Mesendoderm (in vitro differentiated cells): ENCODE measurements at regions not wholly inside any gene's neighbourhood (a gene's known extent, or its start where the extent isn't known, plus 50 kb on each side); places are given as distances from the start of the nearest gene placed in this dataset.

ENCODE experiments used
- DNase-seq: peaks from one replicate; pipeline ENCODE4 v3.0.0; 2013
- H2AK5ac ChIP-seq: 2 replicates; pipeline ENCODE4 v1.6.1; 2013; ENCODE audit warnings: low read length, inconsistent platforms
- H2BK120ac ChIP-seq: 2 replicates; pipeline ENCODE4 v1.6.1; 2013; ENCODE audit warnings: low read depth, mild to moderate bottlenecking, low read length, moderate library complexity, mixed read lengths
- H2BK15ac ChIP-seq: replicated peaks from 2 replicates; pipeline ENCODE4 v1.6.1; 2013; ENCODE audit warnings: low read depth, mild to moderate bottlenecking, moderate library complexity
- H2BK5ac ChIP-seq: 2 replicates; pipeline ENCODE4 v1.6.1; 2013; ENCODE audit warnings: low read length, inconsistent platforms
- H3K18ac ChIP-seq: 2 replicates; pipeline ENCODE4 v1.6.1; 2013; ENCODE audit warnings: mild to moderate bottlenecking, low read length, mixed read lengths
- H3K23ac ChIP-seq: one replicate; pipeline ENCODE4 v1.6.1; 2013; ENCODE audit warnings: low read length
- H3K27ac ChIP-seq: 2 replicates; pipeline ENCODE4 v1.5.1; 2013; ENCODE audit warnings: low read depth, mild to moderate bottlenecking, inconsistent platforms, low read length, moderate library complexity
- H3K27me3 ChIP-seq: 2 replicates; pipeline ENCODE4 v1.6.1; 2013; ENCODE audit warnings: low read length, control low read depth, mild to moderate bottlenecking, inconsistent platforms; ENCODE audit not compliant: insufficient read depth, poor library complexity
- H3K36me3 ChIP-seq: 2 replicates; pipeline ENCODE4 v1.6.1; 2013; ENCODE audit warnings: low read length, inconsistent platforms; ENCODE audit not compliant: control insufficient read depth, insufficient read depth
- H3K4ac ChIP-seq: one replicate; pipeline ENCODE4 v1.6.1; 2013; ENCODE audit warnings: low read depth, mild to moderate bottlenecking, low read length, moderate library complexity
- H3K4me1 ChIP-seq: 2 replicates; pipeline ENCODE4 v1.6.1; 2013; ENCODE audit warnings: low read depth, low read length, inconsistent platforms; ENCODE audit not compliant: control insufficient read depth
- H3K4me2 ChIP-seq: 2 replicates; pipeline ENCODE4 v1.6.1; 2013; ENCODE audit warnings: low read length
- H3K4me3 ChIP-seq: 2 replicates; pipeline ENCODE4 v1.5.1; 2013; ENCODE audit warnings: mild to moderate bottlenecking, low read length
- H3K56ac ChIP-seq: one replicate; pipeline ENCODE4 v1.6.1; 2013; ENCODE audit warnings: low read length
- H3K79me1 ChIP-seq: 2 replicates; pipeline ENCODE4 v1.6.1; 2013; ENCODE audit warnings: low read length, inconsistent platforms
- H3K79me2 ChIP-seq: 2 replicates; pipeline ENCODE4 v1.6.1; 2013; ENCODE audit warnings: mild to moderate bottlenecking, low read length; ENCODE audit not compliant: control insufficient read depth, insufficient read depth
- H3K9ac ChIP-seq: 2 replicates; pipeline ENCODE4 v1.6.1; 2013; ENCODE audit warnings: low read length, inconsistent platforms
- H4K5ac ChIP-seq: one replicate; pipeline ENCODE4 v1.6.1; 2013; ENCODE audit warnings: low read length
- H4K8ac ChIP-seq: one replicate; pipeline ENCODE4 v1.6.1; 2013; ENCODE audit warnings: low read depth, mild to moderate bottlenecking, control low read depth, low read length, moderate library complexity
- WGBS: extraction: QIAGEN DNeasy Blood & Tissue Kit; methylation state at CpG from one replicate; pipeline ENCODE4 v1.1.7; 2013; ENCODE audit warnings: low lambda C conversion rate, missing lambda C conversion rate; ENCODE audit not compliant: insufficient coverage; ENCODE audit errors: extremely low coverage; 5-methylcytosine and 5-hydroxymethylcytosine counted together

- Histone ChIP-seq H3K36me3 (no peaks in the 10 kb centered on the region), H3K56ac (no peak overlapping the region), H3K23ac (no peak overlapping the region), H2BK5ac (no peak overlapping the region), H3K27me3 (no peaks in the 10 kb centered on the region), H4K8ac (no peak overlapping the region), H2AK5ac (no peak overlapping the region), H3K9ac (no peak overlapping the region), H2BK15ac (no peak overlapping the region), H2BK120ac (no peak overlapping the region), H3K4me2 (no peak overlapping the region), H3K4me1 (no peaks in the 10 kb centered on the region), H3K79me1 (no peaks in the 10 kb centered on the region), H3K4ac (no peak overlapping the region), H3K79me2 (no peaks in the 10 kb centered on the region), H3K27ac (no peak overlapping the region), H3K18ac (no peak overlapping the region), H3K4me3 (no peak overlapping the region), H4K5ac (no peak overlapping the region)
- no CpG with 5 or more reads among the region's 2 CpGs for WGBS
- no peak for DNase-seq
Measured at GRCh38 chr7:142447762-142448161, 189.9 kb upstream of the PRSS58 start.

GRCh38 chr7:142445019-142445686, 187.3 kb upstream of the PRSS58 start:
- H3K23ac ChIP-seq: no peak overlapping the region
- no peaks in the 10 kb centered on the region for H3K79me2 ChIP-seq
- H4K5ac ChIP-seq: no peak overlapping the region
- H2BK15ac ChIP-seq: no peak overlapping the region
- peak; percentile 79 for DNase-seq
- H2BK120ac ChIP-seq: no peak overlapping the region
- no peak overlapping the region for H3K4me2 ChIP-seq
- H3K27me3 ChIP-seq: no peaks in the 10 kb centered on the region
- no peak overlapping the region for H3K27ac ChIP-seq
- no peak overlapping the region for H3K9ac ChIP-seq
- H3K18ac ChIP-seq: no peak overlapping the region
- no CpG with 5 or more reads among the region's 7 CpGs for WGBS
- no peak overlapping the region for H3K4me3 ChIP-seq
- no peak overlapping the region for H2BK5ac ChIP-seq
- H3K4ac ChIP-seq: no peak overlapping the region
- H2AK5ac ChIP-seq: no peak overlapping the region
- no peak overlapping the region for H3K56ac ChIP-seq
- no peaks in the 10 kb centered on the region for H3K79me1 ChIP-seq
- no peaks in the 10 kb centered on the region for H3K4me1 ChIP-seq
- no peaks in the 10 kb centered on the region for H3K36me3 ChIP-seq
- H4K8ac ChIP-seq: no peak overlapping the region

GRCh38 chr7:142443216-142444010, 185.6 kb upstream of the PRSS58 start:
- no peak overlapping the region for H3K4me3 ChIP-seq
- H3K4me2 ChIP-seq: no peak overlapping the region
- DNase-seq: no peak
- no peak overlapping the region for H2AK5ac ChIP-seq
- H4K8ac ChIP-seq: no peak overlapping the region
- no peaks in the 10 kb centered on the region for H3K36me3 ChIP-seq
- H3K79me2 ChIP-seq: no peaks in the 10 kb centered on the region
- no peaks in the 10 kb centered on the region for H3K4me1 ChIP-seq
- no peak overlapping the region for H2BK5ac ChIP-seq
- H4K5ac ChIP-seq: no peak overlapping the region
- no peak overlapping the region for H3K4ac ChIP-seq
- H2BK120ac ChIP-seq: no peak overlapping the region
- whole genome bisulfite sequencing: no CpG with 5 or more reads among the region's 5 CpGs
- no peak overlapping the region for H3K27ac ChIP-seq
- no peak overlapping the region for H3K23ac ChIP-seq
- H3K27me3 ChIP-seq: no peaks in the 10 kb centered on the region
- H3K9ac ChIP-seq: no peak overlapping the region
- no peak overlapping the region for H3K56ac ChIP-seq
- no peaks in the 10 kb centered on the region for H3K79me1 ChIP-seq
- H3K18ac ChIP-seq: no peak overlapping the region
- no peak overlapping the region for H2BK15ac ChIP-seq

GRCh38 chr7:142442396-142442795, 184.5 kb upstream of the PRSS58 start:
- Histone ChIP-seq H3K4me2 (no peak overlapping the region), H2BK5ac (no peak overlapping the region), H3K36me3 (no peaks in the 10 kb centered on the region), H3K4ac (no peak overlapping the region), H3K79me1 (no peaks in the 10 kb centered on the region), H3K9ac (no peak overlapping the region), H3K18ac (no peak overlapping the region), H2AK5ac (no peak overlapping the region), H3K79me2 (no peaks in the 10 kb centered on the region), H2BK120ac (no peak overlapping the region), H2BK15ac (no peak overlapping the region), H3K27ac (no peak overlapping the region), H4K8ac (no peak overlapping the region), H3K4me1 (no peaks in the 10 kb centered on the region), H3K56ac (no peak overlapping the region), H4K5ac (no peak overlapping the region), H3K4me3 (no peak overlapping the region), H3K23ac (no peak overlapping the region), H3K27me3 (no peaks in the 10 kb centered on the region)
- no peak for DNase-seq
- no CpG with 5 or more reads among the region's 6 CpGs for WGBS

- no peak overlapping the region for H3K4ac ChIP-seq
- H3K4me2 ChIP-seq: no peak overlapping the region
- H3K36me3 ChIP-seq: no peaks in the 10 kb centered on the region
- no peak overlapping the region for H2BK120ac ChIP-seq
- DNase-seq: peak; percentile 48
- no peak overlapping the region for H2BK15ac ChIP-seq
- H4K8ac ChIP-seq: no peak overlapping the region
- no peaks in the 10 kb centered on the region for H3K4me1 ChIP-seq
- no peaks in the 10 kb centered on the region for H3K79me2 ChIP-seq
- peak overlapping the region; percentile 22 for H3K56ac ChIP-seq
- no peak overlapping the region for H3K18ac ChIP-seq
- H3K9ac ChIP-seq: no peak overlapping the region
- no peak overlapping the region for H3K4me3 ChIP-seq
- H2AK5ac ChIP-seq: no peak overlapping the region
- H3K27ac ChIP-seq: peak overlapping the region; percentile 55
- H3K23ac ChIP-seq: no peak overlapping the region
- H2BK5ac ChIP-seq: no peak overlapping the region
- no CpG with 5 or more reads among the region's 9 CpGs for WGBS
- no peaks in the 10 kb centered on the region for H3K79me1 ChIP-seq
- H3K27me3 ChIP-seq: no peaks in the 10 kb centered on the region
- H4K5ac ChIP-seq: no peak overlapping the region
Measured at GRCh38 chr7:142440906-142441411, 183.1 kb upstream of the PRSS58 start.
